ENCODE measurements at regions not wholly inside any gene's neighbourhood (a gene's known extent, or its start where the extent isn't known, plus 50 kb on each side); places are given as distances from the start of the nearest gene placed in this dataset.

GRCh38 chr4:14868426-14869395 is 133.6 kb upstream of the CPEB2 start:
- no peak for TF ChIP-seq ZSCAN23 (tag by site-specific recombination; IDR thresholded peaks at IDR 0.05)
- no peak for TF ChIP-seq AEBP2 (tag by site-specific recombination; IDR thresholded peaks at IDR 0.05; ENCODE audit: borderline replicate concordance)
- TF ChIP-seq ZIC2 (tag by site-specific recombination; IDR thresholded peaks at IDR 0.05), result no peak
- no peak for TF ChIP-seq ZNF341 (tag by site-specific recombination; IDR thresholded peaks at IDR 0.05; ENCODE audit: low read depth)
- TF ChIP-seq ZNF133 (tag by site-specific recombination; IDR thresholded peaks at IDR 0.05), result no peak
- no peak for TF ChIP-seq REPIN1 (tag by site-specific recombination; IDR thresholded peaks at IDR 0.05; ENCODE audit: low read depth)
- no peak for TF ChIP-seq ZSCAN18 (tag by site-specific recombination; IDR thresholded peaks at IDR 0.05)
- TF ChIP-seq ZFP37 (tag by site-specific recombination; IDR thresholded peaks at IDR 0.05), result no peak
- TF ChIP-seq ZNF664 (tag by site-specific recombination; IDR thresholded peaks at IDR 0.05), result no peak
- TF ChIP-seq PRDM1 (tag by site-specific recombination; IDR thresholded peaks at IDR 0.05), result no peak
- TF ChIP-seq GLI4 (tag by site-specific recombination; IDR thresholded peaks at IDR 0.05), result no peak
- TF ChIP-seq ZNF558 (tag by site-specific recombination; IDR thresholded peaks at IDR 0.05), result no peak
- no peak for TF ChIP-seq RBAK (tag by site-specific recombination; IDR thresholded peaks at IDR 0.05)
- no peak for TF ChIP-seq HOXA7 (CRISPR knock-in tag; IDR thresholded peaks at IDR 0.05; ENCODE audit: borderline replicate concordance)
- TF ChIP-seq ZBTB10 (tag by site-specific recombination; IDR thresholded peaks at IDR 0.05), result no peak
- no peak for TF ChIP-seq ZNF670 (tag by site-specific recombination; IDR thresholded peaks at IDR 0.05; ENCODE audit: low read depth)
- H3K27ac ChIP-seq (ENCODE audit: extremely low read depth, low read depth, low read length), result no peak overlapping the region
- H3K4me1 ChIP-seq (ENCODE audit: control insufficient read depth, insufficient read depth, low read length), result no peaks in the 10 kb centered on the region
- CTCF ChIA-PET, result no interaction called here
- H3K36me3 ChIP-seq (ENCODE audit: control insufficient read depth in 2 of 2, insufficient read depth in 1 of 2, low read length in 2 of 2), result no peaks in the 10 kb centered on the region
- H3K9me3 ChIP-seq (ENCODE audit: control insufficient read depth, insufficient read depth, low read depth, low read length), result no peaks in the 10 kb centered on the region
- no peak overlapping the region for H3K4me3 ChIP-seq (ENCODE audit: low read depth, low read length)
- POLR2A ChIA-PET, result no interaction called here

GRCh38 chr4:14871676-14872430 is 130.4 kb upstream of the CPEB2 start:
- Histone ChIP-seq H3K4me1 (ENCODE audit: control insufficient read depth, insufficient read depth, low read length) (no peaks in the 10 kb centered on the region), H3K36me3 (ENCODE audit: control insufficient read depth in 2 of 2, insufficient read depth in 1 of 2, low read length in 2 of 2) (no peaks in the 10 kb centered on the region), H3K4me3 (ENCODE audit: low read depth, low read length) (no peak overlapping the region), H3K9me3 (ENCODE audit: control insufficient read depth, insufficient read depth, low read depth, low read length) (no peaks in the 10 kb centered on the region), H3K27ac (ENCODE audit: extremely low read depth, low read depth, low read length) (no peak overlapping the region)
- POLR2A ChIA-PET, result no interaction called here
- peak; percentile 46 for TF ChIP-seq GLIS1 (tag by site-specific recombination; IDR thresholded peaks at IDR 0.05)
- TF ChIP-seq ZNF112 (tag by site-specific recombination; IDR thresholded peaks at IDR 0.05), result no peak
- CTCF ChIA-PET, result interaction anchor here (0.8 to 1.6 kb wide), 2 partner anchors 8 to 10 kb away, joined by 3 read pairs; no protein-coding TSS in a partner anchor

All from HEK293 (cell line).